ENCODE measurements at regions not wholly inside any gene's neighbourhood (a gene's known extent, or its start where the extent isn't known, plus 50 kb on each side); places are given as distances from the start of the nearest gene placed in this dataset.

- no peak for TF ChIP-seq USF2 (CRISPR knock-in tag; IDR thresholded peaks at IDR 0.05)
Measured at GRCh38 chr3:20352546-20353179, 166.7 kb upstream of the SGO1 start (continued).

GRCh38 chr3:20350449-20350848, 164.4 kb upstream of the SGO1 start:
- CTCF ChIA-PET = no interaction called here
- ATAC-seq (no peak), DNase-seq (ENCODE audit: low spot score) (no peak)
- peaks cover 8% of the 10 kb centered on the region for H3K4me1 Mint-ChIP-seq
- H3K9me3 Mint-ChIP-seq = 0 out of 2 replicates have a peak, but pooled peaks cover 3% of the 10 kb centered on the region
- H3K36me3 Mint-ChIP-seq = no peaks in the 10 kb centered on the region; the same call in 1 of the 2 replicates
- no peak overlapping the region for H3K4me3 Mint-ChIP-seq
- no peaks in the 10 kb centered on the region for H3K27me3 Mint-ChIP-seq (ENCODE audit: low read depth)
- TF ChIP-seq AFF4 (CRISPR knock-in tag; IDR thresholded peaks at IDR 0.05; ENCODE audit: borderline replicate concordance) = no peak
- no peak for TF ChIP-seq ZNF263 (CRISPR knock-in tag; IDR thresholded peaks at IDR 0.05; ENCODE audit: low read depth)
- TF ChIP-seq STAT6 (CRISPR knock-in tag; conservative IDR thresholded peaks at IDR 0.05; ENCODE audit: low read depth) = no peak
- TF ChIP-seq ZBTB21 (CRISPR knock-in tag; IDR thresholded peaks at IDR 0.05; ENCODE audit: borderline replicate concordance) = no peak
- TF ChIP-seq TP53 (CRISPR knock-in tag; IDR thresholded peaks at IDR 0.05) = no peak
- TF ChIP-seq FOXK1 (CRISPR knock-in tag; IDR thresholded peaks at IDR 0.05) = no peak
- no peak for TF ChIP-seq CTCF (IDR thresholded peaks at IDR 0.05)
- TF ChIP-seq ZBTB43 (CRISPR knock-in tag; IDR thresholded peaks at IDR 0.05) = no peak
- H3K27ac Mint-ChIP-seq = peak overlapping the region; percentile 17; the same call in 1 of the 2 replicates
- POLR2A ChIA-PET = no interaction called here

GRCh38 chr3:20346916-20347315, 160.9 kb upstream of the SGO1 start:
- peaks cover 30% of the 10 kb centered on the region for H3K4me1 Mint-ChIP-seq
- ChIA-PET POLR2A (no interaction called here), CTCF (no interaction called here)
- no peak overlapping the region for H3K4me3 Mint-ChIP-seq
- H3K36me3 Mint-ChIP-seq = no peaks in the 10 kb centered on the region; the same call in 1 of the 2 replicates
- TF ChIP-seq MYBL2 (CRISPR knock-in tag; IDR thresholded peaks at IDR 0.05) = no peak
- no peak for DNase-seq (ENCODE audit: low spot score)
- H3K27ac Mint-ChIP-seq = no peak overlapping the region
- peaks cover 12% of the 10 kb centered on the region for H3K9me3 Mint-ChIP-seq
- no peaks in the 10 kb centered on the region for H3K27me3 Mint-ChIP-seq (ENCODE audit: low read depth)
- ATAC-seq = no peak
